ENCODE measurements at regions not wholly inside any gene's neighbourhood (a gene's known extent, or its start where the extent isn't known, plus 50 kb on each side); places are given as distances from the start of the nearest gene placed in this dataset.

GRCh38 chr9:25421560-25421959 lies 256.7 kb downstream of the TUSC1 start:
- Histone ChIP-seq H3K36me3 (ENCODE audit: low read depth, missing control alignments) (no peaks in the 10 kb centered on the region), H3K4me3 (no peak overlapping the region), H3K9me3 (no peaks in the 10 kb centered on the region), H3K27ac (no peak overlapping the region), H3K4me1 (no peaks in the 10 kb centered on the region), H3K27me3 (no peaks in the 10 kb centered on the region)
- TF ChIP-seq CTCF (IDR thresholded peaks at IDR 0.05): no peak
- no peak for TF ChIP-seq POLR2A (IDR thresholded peaks at IDR 0.05)
- intact Hi-C loops (cut with DNase I; ENCODE audit: low total_unique reads): no loop called here
- DNase-seq: no peak
- 81 to 84% methylated on average over 1 of the region's 1 CpG for WGBS, 2 donors

- Histone ChIP-seq H3K4me3 (no peak overlapping the region), H3K9me3 (no peaks in the 10 kb centered on the region), H3K27ac (no peak overlapping the region), H3K4me1 (no peaks in the 10 kb centered on the region), H3K36me3 (ENCODE audit: low read depth, missing control alignments) (no peaks in the 10 kb centered on the region), H3K27me3 (no peaks in the 10 kb centered on the region)
- TF ChIP-seq CTCF (IDR thresholded peaks at IDR 0.05) (no peak), POLR2A (IDR thresholded peaks at IDR 0.05) (no peak)
- DNase-seq: no peak
- intact Hi-C loops (cut with DNase I; ENCODE audit: low total_unique reads): no loop called here
Observed at GRCh38 chr9:25418974-25419373, 259.3 kb downstream of the TUSC1 start.

GRCh38 chr9:25415718-25416117 lies 262.5 kb downstream of the TUSC1 start:
- 39 to 54% methylated on average over 1 of the region's 1 CpG for WGBS, 2 donors
- intact Hi-C loops (cut with DNase I; ENCODE audit: low total_unique reads): no loop called here
- TF ChIP-seq POLR2A (IDR thresholded peaks at IDR 0.05): no peak

GRCh38 chr9:25412646-25413045 lies 265.6 kb downstream of the TUSC1 start:
- Histone ChIP-seq H3K4me3 (no peak overlapping the region), H3K27ac (no peak overlapping the region), H3K4me1 (no peaks in the 10 kb centered on the region), H3K36me3 (ENCODE audit: low read depth, missing control alignments) (no peaks in the 10 kb centered on the region), H3K9me3 (no peaks in the 10 kb centered on the region), H3K27me3 (no peaks in the 10 kb centered on the region)
- DNase-seq: no peak
- TF ChIP-seq CTCF (IDR thresholded peaks at IDR 0.05) (no peak), POLR2A (IDR thresholded peaks at IDR 0.05) (no peak)
- intact Hi-C loops (cut with DNase I; ENCODE audit: low total_unique reads): no loop called here
- WGBS, 2 donors: 86 to 88% methylated on average over 1 of the region's 1 CpG

More at GRCh38 chr9:25415718-25416117, 262.5 kb downstream of the TUSC1 start:
- Histone ChIP-seq H3K9me3 (no peaks in the 10 kb centered on the region), H3K4me3 (no peak overlapping the region), H3K27ac (no peak overlapping the region), H3K36me3 (ENCODE audit: low read depth, missing control alignments) (no peaks in the 10 kb centered on the region), H3K27me3 (no peaks in the 10 kb centered on the region), H3K4me1 (no peaks in the 10 kb centered on the region)
- no peak for DNase-seq

DNA sequence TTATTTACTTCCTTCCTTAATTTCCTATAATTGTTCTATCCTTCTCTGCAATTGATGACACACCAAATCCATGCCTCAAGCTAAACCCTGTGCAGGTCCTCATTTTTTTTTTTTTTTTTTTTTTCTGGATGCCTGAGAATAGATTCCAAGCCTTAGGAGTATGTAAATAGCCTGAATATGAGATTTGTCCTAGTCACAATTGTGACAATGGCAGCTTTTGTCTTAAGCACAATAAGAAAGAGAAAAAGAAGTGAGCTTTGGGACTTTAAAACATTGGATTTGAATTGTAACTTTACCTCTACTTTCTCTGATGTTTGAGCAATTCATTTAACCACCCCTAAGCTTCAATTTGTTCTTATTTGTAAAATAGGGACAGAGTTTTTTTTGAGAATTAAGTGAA lies 280.5 kb downstream of the TUSC1 start:
- Histone ChIP-seq H3K27me3 (no peaks in the 10 kb centered on the region), H3K27ac (no peak overlapping the region), H3K9me3 (no peaks in the 10 kb centered on the region), H3K4me1 (no peaks in the 10 kb centered on the region), H3K36me3 (ENCODE audit: low read depth, missing control alignments) (no peaks in the 10 kb centered on the region), H3K4me3 (no peak overlapping the region)
- DNase-seq: no peak
- intact Hi-C loops (cut with DNase I; ENCODE audit: low total_unique reads): no loop called here
- TF ChIP-seq CTCF (IDR thresholded peaks at IDR 0.05) (no peak), POLR2A (IDR thresholded peaks at IDR 0.05) (no peak)
